ENCODE measurements at regions not wholly inside any gene's neighbourhood (a gene's known extent, or its start where the extent isn't known, plus 50 kb on each side); places are given as distances from the start of the nearest gene placed in this dataset.

- no peak for DNase-seq
- TF ChIP-seq CTCF (IDR thresholded peaks at IDR 0.05; ENCODE audit: low read depth, low read length): no peak
- Histone ChIP-seq H3K27ac (no peak overlapping the region), H3K4me3 (ENCODE audit: low read depth, low read length) (no peak overlapping the region), H3K36me3 (no peaks in the 10 kb centered on the region), H3K27me3 (ENCODE audit: insufficient read depth, low read depth, severe bottlenecking) (no peaks in the 10 kb centered on the region), H3K9me3 (ENCODE audit: severe bottlenecking) (no peaks in the 10 kb centered on the region)
These were observed 192.5 kb upstream of the PWP1 start for GRCh38 chr12:107493135-107493494.

GRCh38 chr12:107493666-107494065, 191.9 kb upstream of the PWP1 start:
- DNase-seq: no peak
- Histone ChIP-seq H3K4me3 (ENCODE audit: low read depth, low read length) (no peak overlapping the region), H3K27ac (no peak overlapping the region), H3K9me3 (ENCODE audit: severe bottlenecking) (no peaks in the 10 kb centered on the region), H3K27me3 (ENCODE audit: insufficient read depth, low read depth, severe bottlenecking) (no peaks in the 10 kb centered on the region), H3K36me3 (no peaks in the 10 kb centered on the region)
- TF ChIP-seq CTCF (IDR thresholded peaks at IDR 0.05; ENCODE audit: low read depth, low read length): no peak

- Histone ChIP-seq H3K9me3 (ENCODE audit: severe bottlenecking) (no peaks in the 10 kb centered on the region), H3K36me3 (no peaks in the 10 kb centered on the region), H3K4me3 (ENCODE audit: low read depth, low read length) (no peak overlapping the region), H3K27me3 (ENCODE audit: insufficient read depth, low read depth, severe bottlenecking) (no peaks in the 10 kb centered on the region), H3K27ac (no peak overlapping the region)
- DNase-seq: no peak
- no peak for TF ChIP-seq CTCF (IDR thresholded peaks at IDR 0.05; ENCODE audit: low read depth, low read length)
These were observed 191.3 kb upstream of the PWP1 start for GRCh38 chr12:107494331-107494730.

GRCh38 chr12:107495604-107496003, 190.0 kb upstream of the PWP1 start:
- no peaks in the 10 kb centered on the region for H3K9me3 ChIP-seq (ENCODE audit: severe bottlenecking)
- no peaks in the 10 kb centered on the region for H3K36me3 ChIP-seq
- no peak for DNase-seq
- no peaks in the 10 kb centered on the region for H3K27me3 ChIP-seq (ENCODE audit: insufficient read depth, low read depth, severe bottlenecking)
- no peak overlapping the region for H3K4me3 ChIP-seq (ENCODE audit: low read depth, low read length)
- H3K27ac ChIP-seq: no peak overlapping the region
- TF ChIP-seq CTCF (IDR thresholded peaks at IDR 0.05; ENCODE audit: low read depth, low read length): no peak

GRCh38 chr12:107497231-107497630, 188.4 kb upstream of the PWP1 start:
- TF ChIP-seq CTCF (IDR thresholded peaks at IDR 0.05; ENCODE audit: low read depth, low read length): no peak

GRCh38 chr12:107500307-107500706, 185.3 kb upstream of the PWP1 start:
- DNase-seq: no peak
- no peaks in the 10 kb centered on the region for H3K27me3 ChIP-seq (ENCODE audit: insufficient read depth, low read depth, severe bottlenecking)
- no peaks in the 10 kb centered on the region for H3K9me3 ChIP-seq (ENCODE audit: severe bottlenecking)
- no peak for TF ChIP-seq CTCF (IDR thresholded peaks at IDR 0.05; ENCODE audit: low read depth, low read length)
- no peak overlapping the region for H3K4me3 ChIP-seq (ENCODE audit: low read depth, low read length)
- H3K36me3 ChIP-seq: no peaks in the 10 kb centered on the region
- no peak overlapping the region for H3K27ac ChIP-seq

More at GRCh38 chr12:107497231-107497630, 188.4 kb upstream of the PWP1 start:
- Histone ChIP-seq H3K36me3 (no peaks in the 10 kb centered on the region), H3K9me3 (ENCODE audit: severe bottlenecking) (no peaks in the 10 kb centered on the region), H3K27me3 (ENCODE audit: insufficient read depth, low read depth, severe bottlenecking) (no peaks in the 10 kb centered on the region), H3K4me3 (ENCODE audit: low read depth, low read length) (no peak overlapping the region), H3K27ac (no peak overlapping the region)
- DNase-seq: no peak

Measured in WERI-Rb-1 (cell line).